C4-2B (cell line): ENCODE measurements at regions not wholly inside any gene's neighbourhood (a gene's known extent, or its start where the extent isn't known, plus 50 kb on each side); places are given as distances from the start of the nearest gene placed in this dataset.

ENCODE experiments used
- ZFX ChIP-seq: fragments of 450-650 bp; IDR thresholded peaks from 2 replicates; pipeline ENCODE4 v1.6.1; 2017
- TF ChIP-seq, protein P1 (sequence below): fragments of 450-650 bp; conservative IDR thresholded peaks from 2 replicates; pipeline ENCODE4 v1.5.1; 2017; ENCODE audit warnings: mild to moderate bottlenecking

DNA sequence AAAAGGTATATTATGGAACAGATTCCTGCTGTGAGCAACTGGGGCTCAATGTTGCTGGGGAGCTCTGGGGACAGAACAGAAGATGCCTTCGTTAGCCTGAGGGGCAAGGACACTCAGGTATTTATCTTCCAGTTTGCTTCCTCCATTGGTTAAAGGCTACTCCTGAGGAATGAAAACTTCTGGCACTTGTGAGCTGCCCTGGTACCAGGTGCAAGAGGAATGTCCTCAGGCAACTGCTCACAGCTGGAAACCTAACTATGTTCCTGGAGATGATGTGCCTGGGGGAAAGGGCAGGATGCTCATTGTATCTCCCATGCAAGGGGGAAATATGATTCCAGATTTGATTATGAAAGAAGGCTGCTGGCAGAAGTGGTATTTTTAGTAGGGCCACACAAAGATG, 54.0 kb upstream of the BBX start:
- TF ChIP-seq, protein P1, sequence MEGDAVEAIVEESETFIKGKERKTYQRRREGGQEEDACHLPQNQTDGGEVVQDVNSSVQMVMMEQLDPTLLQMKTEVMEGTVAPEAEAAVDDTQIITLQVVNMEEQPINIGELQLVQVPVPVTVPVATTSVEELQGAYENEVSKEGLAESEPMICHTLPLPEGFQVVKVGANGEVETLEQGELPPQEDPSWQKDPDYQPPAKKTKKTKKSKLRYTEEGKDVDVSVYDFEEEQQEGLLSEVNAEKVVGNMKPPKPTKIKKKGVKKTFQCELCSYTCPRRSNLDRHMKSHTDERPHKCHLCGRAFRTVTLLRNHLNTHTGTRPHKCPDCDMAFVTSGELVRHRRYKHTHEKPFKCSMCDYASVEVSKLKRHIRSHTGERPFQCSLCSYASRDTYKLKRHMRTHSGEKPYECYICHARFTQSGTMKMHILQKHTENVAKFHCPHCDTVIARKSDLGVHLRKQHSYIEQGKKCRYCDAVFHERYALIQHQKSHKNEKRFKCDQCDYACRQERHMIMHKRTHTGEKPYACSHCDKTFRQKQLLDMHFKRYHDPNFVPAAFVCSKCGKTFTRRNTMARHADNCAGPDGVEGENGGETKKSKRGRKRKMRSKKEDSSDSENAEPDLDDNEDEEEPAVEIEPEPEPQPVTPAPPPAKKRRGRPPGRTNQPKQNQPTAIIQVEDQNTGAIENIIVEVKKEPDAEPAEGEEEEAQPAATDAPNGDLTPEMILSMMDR, result no peak
- no peak for TF ChIP-seq ZFX
